K562 (cell line): ENCODE measurements at regions not wholly inside any gene's neighbourhood (a gene's known extent, or its start where the extent isn't known, plus 50 kb on each side); places are given as distances from the start of the nearest gene placed in this dataset.

Source experiments
- BRD4 ChIP-seq: fragments of 200-600 bp; sonication (generic); IDR thresholded peaks from 2 replicates; pipeline ENCODE4 v1.6.1; 2017; ENCODE audit warnings: inconsistent platforms
- HDAC2 ChIP-seq: fragments of 450-650 bp; IDR thresholded peaks from 2 replicates; pipeline ENCODE4 v1.6.1; 2016; ENCODE audit warnings: mild to moderate bottlenecking
- LCOR ChIP-seq: sonication (generic); formaldehyde crosslinking; IDR thresholded peaks from 2 replicates; pipeline ENCODE4 v1.8.0; 2022; ENCODE audit warnings: mild to moderate bottlenecking, missing genetic modification reagents
- NBN ChIP-seq: fragments of 450-650 bp; IDR thresholded peaks from 2 replicates; pipeline ENCODE4 v1.6.1; 2016; ENCODE audit warnings: low read depth, mild to moderate bottlenecking
- POLR2A ChIP-seq: fragments of 450-650 bp; conservative IDR thresholded peaks from 2 replicates; pipeline ENCODE4 v1.6.1; 2016
- PRMT5 ChIP-seq: sonication (generic); formaldehyde crosslinking; IDR thresholded peaks from 2 replicates; pipeline ENCODE4 v1.5.0; 2020; ENCODE audit warnings: missing genetic modification reagents
- SIN3A ChIP-seq, 2 experiments: fragments of 150-350 bp in 1 of 2; IDR thresholded peaks; 2 replicates each; pipeline ENCODE4 v1.6.1; 2011 to 2016; ENCODE audit warnings: borderline replicate concordance in 2 of 2, low read depth in 2 of 2, low read length in 2 of 2, mild to moderate bottlenecking in 2 of 2, moderate library complexity in 2 of 2; ENCODE audit not compliant: control insufficient read depth in 1 of 2
- ZNF232 ChIP-seq: sonication (generic); formaldehyde crosslinking; IDR thresholded peaks from 2 replicates; pipeline ENCODE4 v1.8.0; 2022; ENCODE audit warnings: mild to moderate bottlenecking, missing genetic modification reagents
- TF ChIP-seq, protein P1 (sequence below): sonication (generic); formaldehyde crosslinking; IDR thresholded peaks from 2 replicates; pipeline ENCODE4 v1.9.0; 2022; ENCODE audit warnings: mild to moderate bottlenecking, missing genetic modification reagents
- TF ChIP-seq, protein P2 (sequence below): fragments of 250-450 bp; sonication (Bioruptor Pico); IDR thresholded peaks from 2 replicates; pipeline ENCODE4 v1.8.0; 2021; ENCODE audit warnings: borderline replicate concordance, mild to moderate bottlenecking, moderate library complexity; ENCODE audit not compliant: poor library complexity, severe bottlenecking
- TF ChIP-seq, protein P3 (sequence below): fragments of 150-350 bp; IDR thresholded peaks from 2 replicates; pipeline ENCODE4 v1.6.1; 2014; ENCODE audit warnings: low read depth, mild to moderate bottlenecking, low read length, borderline replicate concordance
- TF ChIP-seq, protein P4 (sequence below): sonication (generic); formaldehyde crosslinking; IDR thresholded peaks from 2 replicates; pipeline ENCODE4 v1.8.0; 2022; ENCODE audit warnings: mild to moderate bottlenecking, missing genetic modification reagents

DNA sequence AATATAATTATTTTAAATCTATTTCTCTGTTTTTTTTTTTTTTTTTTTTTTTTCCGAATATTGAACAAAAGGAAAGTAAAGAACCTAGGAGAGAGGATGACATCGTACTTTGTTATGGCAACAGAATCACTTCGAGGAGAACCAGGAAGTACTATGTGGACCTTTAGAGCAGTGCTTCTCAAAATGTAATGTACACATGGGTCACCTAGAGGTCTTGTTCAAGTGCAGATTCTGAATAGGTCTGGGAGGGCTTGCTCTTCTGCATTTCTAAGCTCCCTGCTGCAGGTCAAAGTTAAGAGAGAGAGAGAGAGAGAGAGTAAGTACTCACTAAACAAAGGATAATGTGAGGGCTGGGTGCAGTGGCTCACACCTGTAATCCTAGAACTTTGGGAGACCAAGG is 419.5 kb upstream of the TENM4 start:
- TF ChIP-seq LCOR (CRISPR knock-in tag) (no peak), ZNF232 (CRISPR knock-in tag) (no peak), SIN3A (IDR thresholded peaks at IDR 0.05; ENCODE audit: borderline replicate concordance in 2 of 2, control insufficient read depth in 1 of 2, low read depth in 2 of 2, low read length in 2 of 2) (no peak), HDAC2 (no peak), BRD4 (no peak), PRMT5 (CRISPR knock-in tag) (no peak), NBN (no peak), POLR2A (no peak)
- TF ChIP-seq, protein P1, sequence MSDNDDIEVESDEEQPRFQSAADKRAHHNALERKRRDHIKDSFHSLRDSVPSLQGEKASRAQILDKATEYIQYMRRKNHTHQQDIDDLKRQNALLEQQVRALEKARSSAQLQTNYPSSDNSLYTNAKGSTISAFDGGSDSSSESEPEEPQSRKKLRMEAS, result no peak
- TF ChIP-seq, protein P2, sequence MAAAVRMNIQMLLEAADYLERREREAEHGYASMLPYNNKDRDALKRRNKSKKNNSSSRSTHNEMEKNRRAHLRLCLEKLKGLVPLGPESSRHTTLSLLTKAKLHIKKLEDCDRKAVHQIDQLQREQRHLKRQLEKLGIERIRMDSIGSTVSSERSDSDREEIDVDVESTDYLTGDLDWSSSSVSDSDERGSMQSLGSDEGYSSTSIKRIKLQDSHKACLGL (CRISPR knock-in tag), result no peak
- TF ChIP-seq, protein P3, sequence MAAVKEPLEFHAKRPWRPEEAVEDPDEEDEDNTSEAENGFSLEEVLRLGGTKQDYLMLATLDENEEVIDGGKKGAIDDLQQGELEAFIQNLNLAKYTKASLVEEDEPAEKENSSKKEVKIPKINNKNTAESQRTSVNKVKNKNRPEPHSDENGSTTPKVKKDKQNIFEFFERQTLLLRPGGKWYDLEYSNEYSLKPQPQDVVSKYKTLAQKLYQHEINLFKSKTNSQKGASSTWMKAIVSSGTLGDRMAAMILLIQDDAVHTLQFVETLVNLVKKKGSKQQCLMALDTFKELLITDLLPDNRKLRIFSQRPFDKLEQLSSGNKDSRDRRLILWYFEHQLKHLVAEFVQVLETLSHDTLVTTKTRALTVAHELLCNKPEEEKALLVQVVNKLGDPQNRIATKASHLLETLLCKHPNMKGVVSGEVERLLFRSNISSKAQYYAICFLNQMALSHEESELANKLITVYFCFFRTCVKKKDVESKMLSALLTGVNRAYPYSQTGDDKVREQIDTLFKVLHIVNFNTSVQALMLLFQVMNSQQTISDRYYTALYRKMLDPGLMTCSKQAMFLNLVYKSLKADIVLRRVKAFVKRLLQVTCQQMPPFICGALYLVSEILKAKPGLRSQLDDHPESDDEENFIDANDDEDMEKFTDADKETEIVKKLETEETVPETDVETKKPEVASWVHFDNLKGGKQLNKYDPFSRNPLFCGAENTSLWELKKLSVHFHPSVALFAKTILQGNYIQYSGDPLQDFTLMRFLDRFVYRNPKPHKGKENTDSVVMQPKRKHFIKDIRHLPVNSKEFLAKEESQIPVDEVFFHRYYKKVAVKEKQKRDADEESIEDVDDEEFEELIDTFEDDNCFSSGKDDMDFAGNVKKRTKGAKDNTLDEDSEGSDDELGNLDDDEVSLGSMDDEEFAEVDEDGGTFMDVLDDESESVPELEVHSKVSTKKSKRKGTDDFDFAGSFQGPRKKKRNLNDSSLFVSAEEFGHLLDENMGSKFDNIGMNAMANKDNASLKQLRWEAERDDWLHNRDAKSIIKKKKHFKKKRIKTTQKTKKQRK, result no peak
- TF ChIP-seq, protein P4, sequence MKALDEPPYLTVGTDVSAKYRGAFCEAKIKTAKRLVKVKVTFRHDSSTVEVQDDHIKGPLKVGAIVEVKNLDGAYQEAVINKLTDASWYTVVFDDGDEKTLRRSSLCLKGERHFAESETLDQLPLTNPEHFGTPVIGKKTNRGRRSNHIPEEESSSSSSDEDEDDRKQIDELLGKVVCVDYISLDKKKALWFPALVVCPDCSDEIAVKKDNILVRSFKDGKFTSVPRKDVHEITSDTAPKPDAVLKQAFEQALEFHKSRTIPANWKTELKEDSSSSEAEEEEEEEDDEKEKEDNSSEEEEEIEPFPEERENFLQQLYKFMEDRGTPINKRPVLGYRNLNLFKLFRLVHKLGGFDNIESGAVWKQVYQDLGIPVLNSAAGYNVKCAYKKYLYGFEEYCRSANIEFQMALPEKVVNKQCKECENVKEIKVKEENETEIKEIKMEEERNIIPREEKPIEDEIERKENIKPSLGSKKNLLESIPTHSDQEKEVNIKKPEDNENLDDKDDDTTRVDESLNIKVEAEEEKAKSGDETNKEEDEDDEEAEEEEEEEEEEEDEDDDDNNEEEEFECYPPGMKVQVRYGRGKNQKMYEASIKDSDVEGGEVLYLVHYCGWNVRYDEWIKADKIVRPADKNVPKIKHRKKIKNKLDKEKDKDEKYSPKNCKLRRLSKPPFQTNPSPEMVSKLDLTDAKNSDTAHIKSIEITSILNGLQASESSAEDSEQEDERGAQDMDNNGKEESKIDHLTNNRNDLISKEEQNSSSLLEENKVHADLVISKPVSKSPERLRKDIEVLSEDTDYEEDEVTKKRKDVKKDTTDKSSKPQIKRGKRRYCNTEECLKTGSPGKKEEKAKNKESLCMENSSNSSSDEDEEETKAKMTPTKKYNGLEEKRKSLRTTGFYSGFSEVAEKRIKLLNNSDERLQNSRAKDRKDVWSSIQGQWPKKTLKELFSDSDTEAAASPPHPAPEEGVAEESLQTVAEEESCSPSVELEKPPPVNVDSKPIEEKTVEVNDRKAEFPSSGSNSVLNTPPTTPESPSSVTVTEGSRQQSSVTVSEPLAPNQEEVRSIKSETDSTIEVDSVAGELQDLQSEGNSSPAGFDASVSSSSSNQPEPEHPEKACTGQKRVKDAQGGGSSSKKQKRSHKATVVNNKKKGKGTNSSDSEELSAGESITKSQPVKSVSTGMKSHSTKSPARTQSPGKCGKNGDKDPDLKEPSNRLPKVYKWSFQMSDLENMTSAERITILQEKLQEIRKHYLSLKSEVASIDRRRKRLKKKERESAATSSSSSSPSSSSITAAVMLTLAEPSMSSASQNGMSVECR (CRISPR knock-in tag), result no peak
